ENCODE measurements at regions not wholly inside any gene's neighbourhood (a gene's known extent, or its start where the extent isn't known, plus 50 kb on each side); places are given as distances from the start of the nearest gene placed in this dataset.

DNA sequence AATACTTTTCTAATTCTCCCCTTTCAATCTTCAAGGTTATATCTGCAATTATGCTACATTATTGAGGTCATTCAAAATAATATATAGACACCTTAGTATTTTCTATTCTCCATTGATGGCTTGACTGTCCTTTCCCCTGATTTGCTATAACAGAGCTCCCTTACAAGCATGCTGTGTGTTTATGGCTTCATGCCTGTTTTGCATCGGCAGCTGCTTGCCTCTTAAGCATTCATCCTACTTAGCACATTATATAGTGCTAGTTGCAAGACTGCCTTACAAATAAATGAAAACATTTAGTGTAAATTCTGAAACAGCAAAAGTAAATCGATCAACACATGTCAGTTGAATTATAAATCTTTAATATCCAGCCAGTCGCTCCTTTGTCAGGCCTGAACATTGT lies 476.2 kb upstream of the POU3F2 start:
- TF ChIP-seq, protein P1, sequence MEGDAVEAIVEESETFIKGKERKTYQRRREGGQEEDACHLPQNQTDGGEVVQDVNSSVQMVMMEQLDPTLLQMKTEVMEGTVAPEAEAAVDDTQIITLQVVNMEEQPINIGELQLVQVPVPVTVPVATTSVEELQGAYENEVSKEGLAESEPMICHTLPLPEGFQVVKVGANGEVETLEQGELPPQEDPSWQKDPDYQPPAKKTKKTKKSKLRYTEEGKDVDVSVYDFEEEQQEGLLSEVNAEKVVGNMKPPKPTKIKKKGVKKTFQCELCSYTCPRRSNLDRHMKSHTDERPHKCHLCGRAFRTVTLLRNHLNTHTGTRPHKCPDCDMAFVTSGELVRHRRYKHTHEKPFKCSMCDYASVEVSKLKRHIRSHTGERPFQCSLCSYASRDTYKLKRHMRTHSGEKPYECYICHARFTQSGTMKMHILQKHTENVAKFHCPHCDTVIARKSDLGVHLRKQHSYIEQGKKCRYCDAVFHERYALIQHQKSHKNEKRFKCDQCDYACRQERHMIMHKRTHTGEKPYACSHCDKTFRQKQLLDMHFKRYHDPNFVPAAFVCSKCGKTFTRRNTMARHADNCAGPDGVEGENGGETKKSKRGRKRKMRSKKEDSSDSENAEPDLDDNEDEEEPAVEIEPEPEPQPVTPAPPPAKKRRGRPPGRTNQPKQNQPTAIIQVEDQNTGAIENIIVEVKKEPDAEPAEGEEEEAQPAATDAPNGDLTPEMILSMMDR (IDR thresholded peaks at IDR 0.05; ENCODE audit: insufficient read depth, low read length), result no peak
- no peak for TF ChIP-seq POLR2AphosphoS5 (IDR thresholded peaks at IDR 0.05; ENCODE audit: low read depth)
- TF ChIP-seq, protein P2, sequence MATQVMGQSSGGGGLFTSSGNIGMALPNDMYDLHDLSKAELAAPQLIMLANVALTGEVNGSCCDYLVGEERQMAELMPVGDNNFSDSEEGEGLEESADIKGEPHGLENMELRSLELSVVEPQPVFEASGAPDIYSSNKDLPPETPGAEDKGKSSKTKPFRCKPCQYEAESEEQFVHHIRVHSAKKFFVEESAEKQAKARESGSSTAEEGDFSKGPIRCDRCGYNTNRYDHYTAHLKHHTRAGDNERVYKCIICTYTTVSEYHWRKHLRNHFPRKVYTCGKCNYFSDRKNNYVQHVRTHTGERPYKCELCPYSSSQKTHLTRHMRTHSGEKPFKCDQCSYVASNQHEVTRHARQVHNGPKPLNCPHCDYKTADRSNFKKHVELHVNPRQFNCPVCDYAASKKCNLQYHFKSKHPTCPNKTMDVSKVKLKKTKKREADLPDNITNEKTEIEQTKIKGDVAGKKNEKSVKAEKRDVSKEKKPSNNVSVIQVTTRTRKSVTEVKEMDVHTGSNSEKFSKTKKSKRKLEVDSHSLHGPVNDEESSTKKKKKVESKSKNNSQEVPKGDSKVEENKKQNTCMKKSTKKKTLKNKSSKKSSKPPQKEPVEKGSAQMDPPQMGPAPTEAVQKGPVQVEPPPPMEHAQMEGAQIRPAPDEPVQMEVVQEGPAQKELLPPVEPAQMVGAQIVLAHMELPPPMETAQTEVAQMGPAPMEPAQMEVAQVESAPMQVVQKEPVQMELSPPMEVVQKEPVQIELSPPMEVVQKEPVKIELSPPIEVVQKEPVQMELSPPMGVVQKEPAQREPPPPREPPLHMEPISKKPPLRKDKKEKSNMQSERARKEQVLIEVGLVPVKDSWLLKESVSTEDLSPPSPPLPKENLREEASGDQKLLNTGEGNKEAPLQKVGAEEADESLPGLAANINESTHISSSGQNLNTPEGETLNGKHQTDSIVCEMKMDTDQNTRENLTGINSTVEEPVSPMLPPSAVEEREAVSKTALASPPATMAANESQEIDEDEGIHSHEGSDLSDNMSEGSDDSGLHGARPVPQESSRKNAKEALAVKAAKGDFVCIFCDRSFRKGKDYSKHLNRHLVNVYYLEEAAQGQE (IDR thresholded peaks at IDR 0.05; ENCODE audit: insufficient replicate concordance, low read depth), result no peak
- no peak for TF ChIP-seq SPI1 (IDR thresholded peaks at IDR 0.05; ENCODE audit: borderline replicate concordance, low read depth)
- no peak for TF ChIP-seq GABPA (IDR thresholded peaks at IDR 0.05; ENCODE audit: low read depth)

Data from HL-60 (cell line).